ENCODE measurements at regions not wholly inside any gene's neighbourhood (a gene's known extent, or its start where the extent isn't known, plus 50 kb on each side); places are given as distances from the start of the nearest gene placed in this dataset.

- no peak overlapping the region for H3K4me3 Mint-ChIP-seq
- no peak overlapping the region for H3K4me3 ChIP-seq (ENCODE audit: control extremely low read depth in 1 of 5, extremely low read depth in 1 of 5, insufficient read depth in 1 of 5, low read depth in 2 of 5, low read length in 4 of 5)
- H2AFZ ChIP-seq (ENCODE audit: insufficient read depth, low read depth, low read length, poor library complexity, severe bottlenecking) = no peak overlapping the region
- no peaks in the 10 kb centered on the region for H3K9me3 ChIP-seq (ENCODE audit: control extremely low read depth in 1 of 3, control insufficient read depth in 2 of 3, insufficient read depth in 1 of 3, low read length in 2 of 3)
- TF ChIP-seq CTCF (IDR thresholded peaks at IDR 0.05) = no peak
- TF ChIP-seq EZH2 (IDR thresholded peaks at IDR 0.05; ENCODE audit: borderline replicate concordance, insufficient read depth, low read depth, low read length, poor library complexity, severe bottlenecking) = no peak
- ChIA-PET CTCF (no interaction called here), POLR2A (no interaction called here)
- no peaks in the 10 kb centered on the region for H4K20me1 ChIP-seq (ENCODE audit: control insufficient read depth, insufficient read depth, low read length, poor library complexity, severe bottlenecking)
- H3K4me2 ChIP-seq (replicated peaks; ENCODE audit: low read depth, low read length, poor library complexity, severe bottlenecking) = no peak overlapping the region
- no peak for DNase-seq
- H3K36me3 ChIP-seq (replicated peaks in 1 of 2; ENCODE audit: control extremely low read depth in 1 of 2, control insufficient read depth in 1 of 2, extremely low read depth in 1 of 2, insufficient read depth in 2 of 2, low read length in 1 of 2) = no peaks in the 10 kb centered on the region
- H3K4me1 ChIP-seq (ENCODE audit: control insufficient read depth in 2 of 2, insufficient read depth in 2 of 2, low read length in 2 of 2) = no peaks in the 10 kb centered on the region
- no peak for ATAC-seq (ENCODE audit: low read depth)
- H3K27ac Mint-ChIP-seq = no peak overlapping the region
- H3K4me1 Mint-ChIP-seq = peaks cover 7% of the 10 kb centered on the region
- H3K79me2 ChIP-seq (ENCODE audit: control insufficient read depth, insufficient read depth, low read length) = no peaks in the 10 kb centered on the region
- no CpG with 5 or more reads among the region's 1 CpG for WGBS (ENCODE audit: insufficient coverage)
- intact Hi-C loops (cut with micrococcal nuclease) = no loop called here
- no peaks in the 10 kb centered on the region for H3K9me3 Mint-ChIP-seq (ENCODE audit: insufficient read depth)
- H3K27me3 ChIP-seq (replicated peaks in 1 of 4; ENCODE audit: control extremely low read depth in 1 of 4, control insufficient read depth in 3 of 4, insufficient read depth in 4 of 4, low read length in 3 of 4) = no peaks in the 10 kb centered on the region
- H3K27ac ChIP-seq (ENCODE audit: low read length in 2 of 2) = no peak overlapping the region
- H3K9ac ChIP-seq (ENCODE audit: low read length) = no peak overlapping the region
- H3K27me3 Mint-ChIP-seq = peaks cover 7% of the 10 kb centered on the region
Measured at GRCh38 chr2:56012221-56012765, 88.7 kb upstream of the EFEMP1 start.

- no peak for TF ChIP-seq EZH2 (IDR thresholded peaks at IDR 0.05; ENCODE audit: borderline replicate concordance, insufficient read depth, low read depth, low read length, poor library complexity, severe bottlenecking)
- TF ChIP-seq CTCF (IDR thresholded peaks at IDR 0.05) = no peak
- DNase-seq (no peak), ATAC-seq (ENCODE audit: low read depth) (no peak)
- H3K27me3 Mint-ChIP-seq = peaks cover 7% of the 10 kb centered on the region
- H3K27ac Mint-ChIP-seq = no peak overlapping the region
- Histone ChIP-seq H3K4me2 (replicated peaks; ENCODE audit: low read depth, low read length, poor library complexity, severe bottlenecking) (no peak overlapping the region), H4K20me1 (ENCODE audit: control insufficient read depth, insufficient read depth, low read length, poor library complexity, severe bottlenecking) (no peaks in the 10 kb centered on the region), H3K4me1 (ENCODE audit: control insufficient read depth in 2 of 2, insufficient read depth in 2 of 2, low read length in 2 of 2) (no peaks in the 10 kb centered on the region), H3K9ac (ENCODE audit: low read length) (no peak overlapping the region), H3K79me2 (ENCODE audit: control insufficient read depth, insufficient read depth, low read length) (no peaks in the 10 kb centered on the region), H2AFZ (ENCODE audit: insufficient read depth, low read depth, low read length, poor library complexity, severe bottlenecking) (no peak overlapping the region), H3K27me3 (replicated peaks in 1 of 4; ENCODE audit: control extremely low read depth in 1 of 4, control insufficient read depth in 3 of 4, insufficient read depth in 4 of 4, low read length in 3 of 4) (no peaks in the 10 kb centered on the region), H3K4me3 (ENCODE audit: control extremely low read depth in 1 of 5, extremely low read depth in 1 of 5, insufficient read depth in 1 of 5, low read depth in 2 of 5, low read length in 4 of 5) (no peak overlapping the region), H3K27ac (ENCODE audit: low read length in 2 of 2) (no peak overlapping the region), H3K36me3 (replicated peaks in 1 of 2; ENCODE audit: control extremely low read depth in 1 of 2, control insufficient read depth in 1 of 2, extremely low read depth in 1 of 2, insufficient read depth in 2 of 2, low read length in 1 of 2) (no peaks in the 10 kb centered on the region), H3K9me3 (ENCODE audit: control extremely low read depth in 1 of 3, control insufficient read depth in 2 of 3, insufficient read depth in 1 of 3, low read length in 2 of 3) (no peaks in the 10 kb centered on the region)
- intact Hi-C loops (cut with micrococcal nuclease) = no loop called here
- no peaks in the 10 kb centered on the region for H3K9me3 Mint-ChIP-seq (ENCODE audit: insufficient read depth)
- CTCF ChIA-PET = no interaction called here
- POLR2A ChIA-PET = no interaction called here
- no peak overlapping the region for H3K4me3 Mint-ChIP-seq
- H3K4me1 Mint-ChIP-seq = peaks cover 7% of the 10 kb centered on the region
Measured at GRCh38 chr2:56013475-56013874, 89.9 kb upstream of the EFEMP1 start.

All from B cell (primary cell).